SK-N-SH (cell line): ENCODE measurements at regions not wholly inside any gene's neighbourhood (a gene's known extent, or its start where the extent isn't known, plus 50 kb on each side); places are given as distances from the start of the nearest gene placed in this dataset.
A peak's percentile ranks its signal among the peaks of the same experiment; 100 is the strongest.

ENCODE experiments used
- CTCF ChIA-PET: fragments of 300-600, 350-600 bp; formaldehyde crosslinking; extraction: SDS; loops from one replicate; lab custom pipeline; 2021; lab: Yijun Ruan, JAX
- POLR2A ChIA-PET: fragments of 350-600 bp; sonication (Branson Sonifier 250); formaldehyde crosslinking; extraction: SDS; loops from one replicate; lab custom pipeline; 2020; ENCODE audit warnings: antibody characterized with exemption, inconsistent platforms; lab: Yijun Ruan, JAX
- DNase-seq: peaks from one replicate; pipeline ENCODE4 v3.0.0; 2012
- H2AFZ ChIP-seq: fragments of 200-600 bp; sonication (generic); 2 replicates; pipeline ENCODE4 v1.8.1; 2016; ENCODE audit warnings: antibody characterized with exemption, mild to moderate bottlenecking, low read depth
- H3F3A ChIP-seq: fragments of 200-600 bp; sonication (generic); replicated peaks from 2 replicates; pipeline ENCODE3; 2016; ENCODE audit warnings: antibody characterized with exemption, mild to moderate bottlenecking; ENCODE audit not compliant: insufficient read depth
- H3K27ac ChIP-seq, 2 experiments: fragments of 200-500 bp in 1 of 2; fragments of 200-600 bp in 1 of 2; sonication (Bioruptor generic) in 1 of 2; sonication (generic), shearing (Covaris generic) in 1 of 2; 2 replicates each; pipeline versions ENCODE4 v1.5.1 to v1.6.1; 2014 to 2016; ENCODE audit warnings: low read depth in 2 of 2, inconsistent platforms in 1 of 2, low read length in 1 of 2, mild to moderate bottlenecking in 1 of 2, mixed read lengths in 1 of 2
- H3K27me3 ChIP-seq: fragments of 200-600 bp; sonication (generic), shearing (Covaris generic); 2 replicates; pipeline ENCODE4 v1.6.1; 2016; ENCODE audit warnings: mixed run types; ENCODE audit not compliant: insufficient read depth
- H3K36me3 ChIP-seq, 2 experiments: fragments of 200-500 bp in 1 of 2; fragments of 200-600 bp in 1 of 2; sonication (Bioruptor generic) in 1 of 2; sonication (generic) in 1 of 2; replicated peaks in 1 of 2; 2 replicates each; pipeline versions ENCODE3 to v1.5.1; 2014 to 2016; ENCODE audit warnings: low read length in 1 of 2, mild to moderate bottlenecking in 1 of 2; ENCODE audit not compliant: insufficient read depth in 2 of 2, control insufficient read depth in 1 of 2
- H3K4me1 ChIP-seq, 2 experiments: fragments of 200-500 bp in 1 of 2; fragments of 200-600 bp in 1 of 2; sonication (Bioruptor generic) in 1 of 2; sonication (generic), shearing (Covaris generic) in 1 of 2; 2 replicates each; pipeline versions ENCODE4 v1.5.1 to v1.6.1; 2014 to 2016; ENCODE audit warnings: low read depth in 1 of 2, low read length in 1 of 2, mixed run types in 1 of 2; ENCODE audit not compliant: insufficient read depth in 2 of 2, control insufficient read depth in 1 of 2
- H3K4me2 ChIP-seq: fragments of 200-600 bp; sonication (generic), shearing (Covaris generic); 2 replicates; pipeline ENCODE4 v1.6.1; 2017; ENCODE audit warnings: mixed run types
- H3K4me3 ChIP-seq, 2 experiments: fragments of 200-500 bp in 1 of 2; fragments of 200-600 bp in 1 of 2; sonication (Bioruptor generic) in 1 of 2; sonication (generic), shearing (Covaris generic) in 1 of 2; 2 replicates each; pipeline versions ENCODE4 v1.5.1 to v1.8.1; 2014 to 2016; ENCODE audit warnings: low read depth in 2 of 2, inconsistent platforms in 1 of 2, low read length in 1 of 2, mild to moderate bottlenecking in 1 of 2, mixed read lengths in 1 of 2, moderate library complexity in 1 of 2
- H3K79me2 ChIP-seq: fragments of 200-600 bp; sonication (generic); 2 replicates; pipeline ENCODE4 v1.8.1; 2017; ENCODE audit warnings: mild to moderate bottlenecking; ENCODE audit not compliant: insufficient read depth
- H3K9ac ChIP-seq: fragments of 200-600 bp; sonication (generic); 2 replicates; pipeline ENCODE4 v1.6.1; 2017; ENCODE audit warnings: mixed run types
- H3K9me2 ChIP-seq: fragments of 200-600 bp; sonication (generic); 2 replicates; pipeline ENCODE4 v1.6.1; 2017; ENCODE audit warnings: mixed run types
- H3K9me3 ChIP-seq: fragments of 200-600 bp; sonication (generic); 2 replicates; pipeline ENCODE4 v1.6.1; 2017; ENCODE audit warnings: mixed run types, mild to moderate bottlenecking, moderate library complexity
- H4K20me1 ChIP-seq: fragments of 200-600 bp; sonication (generic); 2 replicates; pipeline ENCODE4 v1.6.1; 2017; ENCODE audit warnings: mild to moderate bottlenecking, mixed run types; ENCODE audit not compliant: insufficient read depth
- CHD2 ChIP-seq: fragments of 150-350 bp; IDR thresholded peaks from 2 replicates; pipeline ENCODE4 v1.6.1; 2018; ENCODE audit warnings: low read length; ENCODE audit not compliant: partially characterized antibody
- FOXM1 ChIP-seq: IDR thresholded peaks from 2 replicates; pipeline ENCODE4 v1.4.0; 2012; ENCODE audit warnings: low read depth, mild to moderate bottlenecking
- MXI1 ChIP-seq: IDR thresholded peaks from 2 replicates; pipeline ENCODE4 v1.6.1; 2012; ENCODE audit warnings: mild to moderate bottlenecking, low read depth, low read length, improper control_type of control experiment
- NRF1 ChIP-seq: IDR thresholded peaks from 2 replicates; pipeline ENCODE4 v1.6.1; 2012; ENCODE audit warnings: low read depth, mild to moderate bottlenecking, low read length
- RAD21 ChIP-seq: IDR thresholded peaks from 2 replicates; pipeline ENCODE4 v1.6.1; 2012; ENCODE audit warnings: mild to moderate bottlenecking, low read length
- RCOR1 ChIP-seq: fragments of 150-350 bp; IDR thresholded peaks from 2 replicates; pipeline ENCODE4 v1.6.1; 2017; ENCODE audit warnings: antibody characterized with exemption, low read length
- WGBS: methylation state at CpG from one replicate; pipeline ENCODE4 v1.1.6; 2017; ENCODE audit warnings: low lambda C conversion rate; 5-methylcytosine and 5-hydroxymethylcytosine counted together
- TF ChIP-seq, protein P1 (sequence below): fragments of 150-350 bp; IDR thresholded peaks from 2 replicates; pipeline ENCODE4 v1.6.1; 2017; ENCODE audit warnings: antibody characterized with exemption, low read length, low read depth, borderline replicate concordance
- TF ChIP-seq, protein P2 (sequence below): IDR thresholded peaks from 2 replicates; pipeline ENCODE4 v1.4.0; 2012; ENCODE audit warnings: low read depth
- TF ChIP-seq, protein P3 (sequence below): IDR thresholded peaks from 2 replicates; pipeline ENCODE4 v1.6.1; 2012; ENCODE audit warnings: mild to moderate bottlenecking, low read depth, low read length, moderate library complexity
- TF ChIP-seq, protein P4 (sequence below): fragments of 200-600 bp; sonication (generic); IDR thresholded peaks from 2 replicates; pipeline ENCODE4 v1.6.1; 2017; ENCODE audit warnings: antibody characterized with exemption, mild to moderate bottlenecking, moderate library complexity

DNA sequence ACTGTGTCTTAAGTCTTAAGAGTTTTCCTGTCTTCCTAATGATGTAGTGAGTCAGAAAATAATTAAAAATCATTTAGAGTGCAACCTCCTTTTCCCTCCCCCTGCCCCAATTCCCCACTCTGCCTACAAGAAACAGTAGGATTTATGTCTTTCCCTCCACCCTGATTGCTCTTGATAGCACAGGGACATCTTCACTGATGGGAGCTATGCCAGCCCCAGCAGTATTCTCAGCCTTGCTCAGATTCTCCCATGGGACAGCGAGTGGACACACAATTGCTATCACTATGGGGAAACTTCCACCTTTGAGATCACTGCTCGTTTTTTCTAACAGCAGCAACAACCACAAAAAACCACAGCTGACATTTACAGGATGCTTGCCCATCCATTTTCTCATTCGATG, 216.6 kb upstream of the PLXNA2 start:
- Histone ChIP-seq H3F3A (no peaks in the 10 kb centered on the region), H4K20me1 (no peaks in the 10 kb centered on the region), H3K9me2 (no peaks in the 10 kb centered on the region), H3K27ac (no peak overlapping the region), H3K9ac (no peak overlapping the region), H3K27me3 (no peaks in the 10 kb centered on the region), H3K9me3 (no peaks in the 10 kb centered on the region), H3K36me3 (no peaks in the 10 kb centered on the region), H3K79me2 (no peaks in the 10 kb centered on the region), H3K4me3 (no peak overlapping the region), H2AFZ (no peak overlapping the region), H3K4me2 (no peak overlapping the region), H3K4me1 (peaks cover 0 to 4% of the 10 kb centered on the region in 2 experiments; a peak in 2 of 4 replicates)
- ChIA-PET POLR2A (interaction anchor here (1.0 kb wide), 1 partner anchor 10 kb away, joined by 3 read pairs; no protein-coding TSS in a partner anchor), CTCF (interaction anchor here (1.3 to 2.4 kb wide), 3 partner anchors 10 to 32 kb away, joined by 3 to 9 read pairs (median 6); no protein-coding TSS in a partner anchor)
- WGBS = 26% methylated on average over 3 of the region's 3 CpGs
- TF ChIP-seq, protein P1, sequence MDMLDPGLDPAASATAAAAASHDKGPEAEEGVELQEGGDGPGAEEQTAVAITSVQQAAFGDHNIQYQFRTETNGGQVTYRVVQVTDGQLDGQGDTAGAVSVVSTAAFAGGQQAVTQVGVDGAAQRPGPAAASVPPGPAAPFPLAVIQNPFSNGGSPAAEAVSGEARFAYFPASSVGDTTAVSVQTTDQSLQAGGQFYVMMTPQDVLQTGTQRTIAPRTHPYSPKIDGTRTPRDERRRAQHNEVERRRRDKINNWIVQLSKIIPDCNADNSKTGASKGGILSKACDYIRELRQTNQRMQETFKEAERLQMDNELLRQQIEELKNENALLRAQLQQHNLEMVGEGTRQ = no peak
- TF ChIP-seq NRF1 = no peak
- no peak for TF ChIP-seq RCOR1
- TF ChIP-seq, protein P2, sequence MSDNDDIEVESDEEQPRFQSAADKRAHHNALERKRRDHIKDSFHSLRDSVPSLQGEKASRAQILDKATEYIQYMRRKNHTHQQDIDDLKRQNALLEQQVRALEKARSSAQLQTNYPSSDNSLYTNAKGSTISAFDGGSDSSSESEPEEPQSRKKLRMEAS = no peak
- no peak for TF ChIP-seq MXI1
- TF ChIP-seq, protein P3, sequence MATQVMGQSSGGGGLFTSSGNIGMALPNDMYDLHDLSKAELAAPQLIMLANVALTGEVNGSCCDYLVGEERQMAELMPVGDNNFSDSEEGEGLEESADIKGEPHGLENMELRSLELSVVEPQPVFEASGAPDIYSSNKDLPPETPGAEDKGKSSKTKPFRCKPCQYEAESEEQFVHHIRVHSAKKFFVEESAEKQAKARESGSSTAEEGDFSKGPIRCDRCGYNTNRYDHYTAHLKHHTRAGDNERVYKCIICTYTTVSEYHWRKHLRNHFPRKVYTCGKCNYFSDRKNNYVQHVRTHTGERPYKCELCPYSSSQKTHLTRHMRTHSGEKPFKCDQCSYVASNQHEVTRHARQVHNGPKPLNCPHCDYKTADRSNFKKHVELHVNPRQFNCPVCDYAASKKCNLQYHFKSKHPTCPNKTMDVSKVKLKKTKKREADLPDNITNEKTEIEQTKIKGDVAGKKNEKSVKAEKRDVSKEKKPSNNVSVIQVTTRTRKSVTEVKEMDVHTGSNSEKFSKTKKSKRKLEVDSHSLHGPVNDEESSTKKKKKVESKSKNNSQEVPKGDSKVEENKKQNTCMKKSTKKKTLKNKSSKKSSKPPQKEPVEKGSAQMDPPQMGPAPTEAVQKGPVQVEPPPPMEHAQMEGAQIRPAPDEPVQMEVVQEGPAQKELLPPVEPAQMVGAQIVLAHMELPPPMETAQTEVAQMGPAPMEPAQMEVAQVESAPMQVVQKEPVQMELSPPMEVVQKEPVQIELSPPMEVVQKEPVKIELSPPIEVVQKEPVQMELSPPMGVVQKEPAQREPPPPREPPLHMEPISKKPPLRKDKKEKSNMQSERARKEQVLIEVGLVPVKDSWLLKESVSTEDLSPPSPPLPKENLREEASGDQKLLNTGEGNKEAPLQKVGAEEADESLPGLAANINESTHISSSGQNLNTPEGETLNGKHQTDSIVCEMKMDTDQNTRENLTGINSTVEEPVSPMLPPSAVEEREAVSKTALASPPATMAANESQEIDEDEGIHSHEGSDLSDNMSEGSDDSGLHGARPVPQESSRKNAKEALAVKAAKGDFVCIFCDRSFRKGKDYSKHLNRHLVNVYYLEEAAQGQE = no peak
- no peak for TF ChIP-seq CHD2
- no peak for DNase-seq

DNA sequence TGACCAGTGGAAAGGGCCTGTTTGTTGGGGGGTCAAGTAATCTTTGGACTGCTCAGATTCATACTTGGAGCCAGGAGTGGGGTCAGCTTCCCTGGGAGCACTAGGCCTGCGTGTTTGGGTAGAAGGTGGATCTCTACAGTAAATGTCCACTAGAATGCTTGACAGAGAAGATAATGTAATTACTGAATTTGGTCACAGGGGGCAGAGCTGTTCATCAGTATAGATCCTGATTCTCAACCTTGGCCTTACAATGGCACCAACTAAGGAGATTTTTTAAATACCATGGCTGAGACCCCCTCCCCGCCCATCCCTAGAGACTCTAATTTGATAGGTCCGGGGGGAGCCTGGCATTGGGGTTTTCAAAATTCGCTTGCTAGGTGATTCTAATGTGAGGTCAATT, 217.5 kb upstream of the PLXNA2 start:
- ChIA-PET POLR2A (no interaction called here), CTCF (interaction anchor here (0.8 to 2.4 kb wide), 3 partner anchors 9 to 31 kb away, joined by 3 to 9 read pairs (median 6); no protein-coding TSS in a partner anchor)
- no peak overlapping the region for H2AFZ ChIP-seq
- H3F3A ChIP-seq = no peaks in the 10 kb centered on the region
- WGBS = 55% methylated on average over 4 of the region's 4 CpGs
- no peaks in the 10 kb centered on the region for H3K4me1 ChIP-seq
- no peaks in the 10 kb centered on the region for H4K20me1 ChIP-seq
- H3K36me3 ChIP-seq = no peaks in the 10 kb centered on the region
- no peaks in the 10 kb centered on the region for H3K9me3 ChIP-seq
- no peaks in the 10 kb centered on the region for H3K79me2 ChIP-seq
- no peaks in the 10 kb centered on the region for H3K27me3 ChIP-seq
- H3K9me2 ChIP-seq = no peaks in the 10 kb centered on the region
- TF ChIP-seq, protein P4, sequence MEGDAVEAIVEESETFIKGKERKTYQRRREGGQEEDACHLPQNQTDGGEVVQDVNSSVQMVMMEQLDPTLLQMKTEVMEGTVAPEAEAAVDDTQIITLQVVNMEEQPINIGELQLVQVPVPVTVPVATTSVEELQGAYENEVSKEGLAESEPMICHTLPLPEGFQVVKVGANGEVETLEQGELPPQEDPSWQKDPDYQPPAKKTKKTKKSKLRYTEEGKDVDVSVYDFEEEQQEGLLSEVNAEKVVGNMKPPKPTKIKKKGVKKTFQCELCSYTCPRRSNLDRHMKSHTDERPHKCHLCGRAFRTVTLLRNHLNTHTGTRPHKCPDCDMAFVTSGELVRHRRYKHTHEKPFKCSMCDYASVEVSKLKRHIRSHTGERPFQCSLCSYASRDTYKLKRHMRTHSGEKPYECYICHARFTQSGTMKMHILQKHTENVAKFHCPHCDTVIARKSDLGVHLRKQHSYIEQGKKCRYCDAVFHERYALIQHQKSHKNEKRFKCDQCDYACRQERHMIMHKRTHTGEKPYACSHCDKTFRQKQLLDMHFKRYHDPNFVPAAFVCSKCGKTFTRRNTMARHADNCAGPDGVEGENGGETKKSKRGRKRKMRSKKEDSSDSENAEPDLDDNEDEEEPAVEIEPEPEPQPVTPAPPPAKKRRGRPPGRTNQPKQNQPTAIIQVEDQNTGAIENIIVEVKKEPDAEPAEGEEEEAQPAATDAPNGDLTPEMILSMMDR = peak; percentile 46
- TF ChIP-seq RAD21 = 0 out of 2 replicates have a peak, but pooled peaks have one; percentile 12
- TF ChIP-seq FOXM1 = no peak
- no peak overlapping the region for H3K9ac ChIP-seq
- no peak for DNase-seq
- H3K4me3 ChIP-seq = no peak overlapping the region
- no peak overlapping the region for H3K27ac ChIP-seq
- no peak overlapping the region for H3K4me2 ChIP-seq
